GM13976 (cell line): ENCODE measurements at regions not wholly inside any gene's neighbourhood (a gene's known extent, or its start where the extent isn't known, plus 50 kb on each side); places are given as distances from the start of the nearest gene placed in this dataset.
A peak's percentile ranks its signal among the peaks of the same experiment; 100 is the strongest.

ENCODE experiments used
- DNase-seq: peaks from one replicate; pipeline ENCODE4 v3.0.0; 2012; ENCODE audit warnings: low spot score
- in situ Hi-C: fragments of 300-500 bp; cut with MboI; formaldehyde crosslinking; loops from one replicate; pipeline ENCODE4 v1.12.0; 2022; ENCODE audit warnings: low sequenced_read_pairs, mixed read lengths, inconsistent platforms; ENCODE audit not compliant: unreplicated experiment
- TF ChIP-seq, protein P1 (sequence below): IDR thresholded peaks from 2 replicates; pipeline ENCODE4 v1.5.1; 2012; ENCODE audit warnings: borderline replicate concordance, mild to moderate bottlenecking; ENCODE audit not compliant: insufficient read depth; ENCODE audit errors: extremely low read depth, missing control alignments, control extremely low read depth

DNA sequence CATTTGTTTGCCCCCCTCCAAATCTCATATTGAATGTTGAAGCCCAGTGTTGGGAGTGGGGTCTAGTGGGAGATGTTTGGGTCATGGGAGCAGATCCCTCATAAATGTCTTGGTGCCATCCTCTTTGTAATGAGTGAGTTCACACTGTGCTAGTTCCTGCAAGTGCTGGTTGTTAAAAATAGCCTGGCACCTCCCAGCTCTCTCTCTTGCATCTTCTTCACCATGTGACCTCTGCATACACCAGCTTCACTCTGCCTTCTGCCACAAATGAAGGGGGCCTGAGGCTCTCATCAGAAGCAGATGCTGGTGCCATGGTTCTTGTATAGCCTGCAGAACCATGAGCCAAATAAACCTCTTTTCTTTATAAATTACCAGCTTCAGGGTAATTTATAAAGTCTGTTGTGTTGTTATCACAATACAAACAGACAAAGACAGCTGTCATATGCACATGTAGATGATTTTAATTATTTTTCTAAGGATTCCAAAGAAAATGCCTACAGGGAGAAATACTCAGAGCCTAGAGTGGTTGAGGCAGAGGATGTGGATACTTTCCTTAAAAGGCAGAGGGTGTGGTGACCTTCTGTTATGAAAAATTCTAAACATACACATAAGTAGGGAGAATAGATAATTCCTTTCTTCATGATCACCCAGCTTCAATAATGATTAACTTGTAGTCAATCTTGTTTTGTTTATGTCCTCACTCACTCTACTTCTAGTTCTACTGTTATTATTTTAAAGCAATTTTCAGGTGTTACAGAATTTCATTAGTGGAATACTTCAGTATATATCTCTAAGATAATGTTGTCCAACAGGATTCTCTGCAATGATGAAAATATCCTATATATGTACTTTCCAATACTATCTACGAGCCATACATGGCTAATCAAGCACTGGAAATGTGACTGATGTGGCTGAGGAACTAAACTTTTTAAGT lies 75.1 kb upstream of the RANBP6 start:
- no peak for DNase-seq
- in situ Hi-C loops: no loop called here
- TF ChIP-seq, protein P1, sequence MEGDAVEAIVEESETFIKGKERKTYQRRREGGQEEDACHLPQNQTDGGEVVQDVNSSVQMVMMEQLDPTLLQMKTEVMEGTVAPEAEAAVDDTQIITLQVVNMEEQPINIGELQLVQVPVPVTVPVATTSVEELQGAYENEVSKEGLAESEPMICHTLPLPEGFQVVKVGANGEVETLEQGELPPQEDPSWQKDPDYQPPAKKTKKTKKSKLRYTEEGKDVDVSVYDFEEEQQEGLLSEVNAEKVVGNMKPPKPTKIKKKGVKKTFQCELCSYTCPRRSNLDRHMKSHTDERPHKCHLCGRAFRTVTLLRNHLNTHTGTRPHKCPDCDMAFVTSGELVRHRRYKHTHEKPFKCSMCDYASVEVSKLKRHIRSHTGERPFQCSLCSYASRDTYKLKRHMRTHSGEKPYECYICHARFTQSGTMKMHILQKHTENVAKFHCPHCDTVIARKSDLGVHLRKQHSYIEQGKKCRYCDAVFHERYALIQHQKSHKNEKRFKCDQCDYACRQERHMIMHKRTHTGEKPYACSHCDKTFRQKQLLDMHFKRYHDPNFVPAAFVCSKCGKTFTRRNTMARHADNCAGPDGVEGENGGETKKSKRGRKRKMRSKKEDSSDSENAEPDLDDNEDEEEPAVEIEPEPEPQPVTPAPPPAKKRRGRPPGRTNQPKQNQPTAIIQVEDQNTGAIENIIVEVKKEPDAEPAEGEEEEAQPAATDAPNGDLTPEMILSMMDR: no peak

DNA sequence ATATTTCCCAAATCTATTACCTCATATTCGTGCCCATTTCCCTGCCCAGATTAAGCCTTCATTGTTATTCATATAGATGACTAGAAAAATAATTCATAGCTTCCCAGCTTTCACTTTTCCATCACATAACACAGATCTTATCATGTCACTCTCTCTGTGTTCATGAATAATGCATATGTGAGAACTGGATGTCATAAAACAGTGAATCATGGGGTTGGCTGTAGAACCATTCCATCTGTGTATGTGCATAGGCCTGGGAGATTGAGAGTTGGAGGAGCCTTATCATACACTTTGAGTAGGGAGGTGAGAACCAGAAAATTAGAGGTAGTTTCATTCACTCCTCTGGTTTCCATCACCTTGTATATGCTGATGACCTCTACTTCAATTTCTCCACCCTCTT lies 73.9 kb upstream of the RANBP6 start:
- TF ChIP-seq, protein P1: no peak
- in situ Hi-C loops: no loop called here
- no peak for DNase-seq

DNA sequence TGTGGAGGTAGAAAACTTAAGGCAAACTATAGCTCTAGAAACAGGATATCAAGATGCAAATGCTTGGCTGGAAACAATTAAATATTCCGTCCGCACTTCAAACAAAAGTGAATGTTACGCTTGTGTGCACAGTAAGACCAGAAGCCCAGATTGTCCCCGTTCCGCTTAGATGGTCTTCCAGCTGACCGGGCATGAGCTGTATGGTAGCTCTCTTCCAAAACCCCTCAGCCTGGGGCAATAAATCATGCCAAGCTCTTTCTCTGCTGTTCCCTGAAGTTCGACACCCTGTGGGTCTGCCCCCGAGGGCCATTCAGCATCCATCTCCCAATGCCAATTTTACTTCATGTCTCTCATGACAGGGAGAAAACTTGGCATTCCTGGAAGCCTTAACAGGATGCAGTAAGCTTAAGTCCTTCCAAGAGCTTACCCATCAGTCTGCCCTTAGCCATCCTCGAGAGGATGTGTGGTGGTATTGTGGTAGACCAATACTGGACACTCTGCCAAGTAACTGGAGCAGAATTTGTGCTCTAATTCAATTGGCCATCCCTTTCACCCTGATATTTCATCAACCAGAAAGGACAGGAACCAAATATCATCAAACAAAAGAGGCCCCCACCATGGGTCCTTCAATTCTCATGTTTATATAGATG lies 70.7 kb upstream of the RANBP6 start:
- in situ Hi-C loops: no loop called here
- DNase-seq: no peak
- TF ChIP-seq, protein P1: no peak

DNA sequence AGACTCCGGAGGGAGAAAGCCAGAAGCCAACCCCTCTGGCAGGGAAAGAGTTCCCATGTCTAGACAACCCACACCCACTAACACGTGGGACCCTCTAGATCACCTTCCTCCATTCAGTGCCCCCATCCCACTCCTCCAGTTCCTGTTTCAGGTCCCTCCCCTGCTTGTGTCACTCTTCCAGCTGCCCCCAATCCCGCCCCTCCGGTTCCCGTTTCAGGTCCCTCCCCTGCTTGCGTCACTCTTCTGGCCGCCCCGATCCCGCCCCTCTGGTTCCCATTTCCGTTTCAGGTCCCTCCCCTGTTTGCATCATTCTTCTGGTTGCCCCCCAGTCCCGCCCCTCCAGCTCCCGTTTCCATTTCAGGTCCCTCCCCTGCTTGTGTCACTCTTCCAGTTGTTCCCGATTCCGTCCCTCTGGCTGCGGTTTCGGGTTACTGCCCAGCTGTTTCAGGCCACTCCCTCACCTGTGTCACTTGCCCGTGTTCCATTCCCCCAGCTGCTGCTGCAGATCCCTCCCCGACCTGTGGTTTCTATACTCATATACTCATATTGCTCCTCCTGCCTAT lies 64.8 kb upstream of the RANBP6 start:
- in situ Hi-C loops: no loop called here
- DNase-seq: peak; percentile 48
- TF ChIP-seq, protein P1: no peak

DNA sequence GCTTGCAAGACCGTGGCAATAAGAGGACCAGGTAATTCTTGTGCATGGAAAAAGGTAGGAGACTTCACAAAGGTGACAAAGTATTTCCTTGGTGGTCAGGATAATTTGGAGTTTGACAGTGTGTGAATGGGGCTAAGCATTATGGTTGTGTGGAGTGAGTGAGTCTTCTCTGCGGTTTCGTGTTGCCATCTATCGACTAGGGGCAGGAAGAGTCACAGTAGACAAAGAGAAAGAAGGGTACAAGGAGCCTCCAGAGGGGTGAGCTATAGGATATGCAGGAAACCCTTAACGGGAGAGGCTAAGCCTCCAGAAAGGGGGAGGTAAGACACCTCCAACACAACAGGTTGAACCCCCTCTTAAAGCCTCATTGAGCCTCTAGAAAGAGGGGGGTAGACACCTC lies 64.0 kb upstream of the RANBP6 start:
- TF ChIP-seq, protein P1: no peak
- in situ Hi-C loops: no loop called here
- DNase-seq: no peak

DNA sequence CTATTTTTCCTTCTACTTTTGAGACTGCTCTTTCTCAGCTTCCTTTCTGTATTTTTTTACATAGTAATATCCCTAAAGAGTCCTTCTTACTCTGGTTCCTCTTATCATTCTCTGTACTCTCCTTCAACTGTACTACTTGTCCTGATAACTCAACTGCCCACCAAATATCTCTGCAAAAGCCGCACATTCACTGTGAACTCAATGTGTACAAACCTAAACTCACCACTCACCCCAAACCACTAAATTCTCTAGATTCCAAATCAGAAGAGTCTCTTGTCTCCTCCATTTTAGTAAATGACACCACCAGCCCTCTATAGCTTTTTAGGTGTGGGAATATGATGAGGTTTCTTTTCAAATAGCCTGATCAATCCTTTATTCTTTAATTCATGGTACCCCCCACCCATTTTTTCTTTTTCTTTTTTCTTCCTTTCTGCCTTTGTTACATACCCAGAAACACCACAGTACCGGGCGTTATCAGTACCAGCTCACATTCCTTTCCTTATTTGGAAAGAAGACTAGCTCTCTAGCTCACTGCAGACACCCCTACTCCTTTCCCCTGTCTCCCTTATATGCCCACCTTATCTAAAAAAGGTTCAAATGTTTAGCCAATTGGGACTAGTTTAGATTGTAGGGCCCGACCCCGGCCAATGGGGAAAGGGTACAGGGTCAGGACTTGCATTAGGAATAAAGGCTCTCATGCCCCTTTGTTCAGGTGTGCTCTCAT lies 63.1 kb upstream of the RANBP6 start:
- in situ Hi-C loops: no loop called here
- TF ChIP-seq, protein P1: no peak
- no peak for DNase-seq
